ENCODE measurements at regions not wholly inside any gene's neighbourhood (a gene's known extent, or its start where the extent isn't known, plus 50 kb on each side); places are given as distances from the start of the nearest gene placed in this dataset.

DNA sequence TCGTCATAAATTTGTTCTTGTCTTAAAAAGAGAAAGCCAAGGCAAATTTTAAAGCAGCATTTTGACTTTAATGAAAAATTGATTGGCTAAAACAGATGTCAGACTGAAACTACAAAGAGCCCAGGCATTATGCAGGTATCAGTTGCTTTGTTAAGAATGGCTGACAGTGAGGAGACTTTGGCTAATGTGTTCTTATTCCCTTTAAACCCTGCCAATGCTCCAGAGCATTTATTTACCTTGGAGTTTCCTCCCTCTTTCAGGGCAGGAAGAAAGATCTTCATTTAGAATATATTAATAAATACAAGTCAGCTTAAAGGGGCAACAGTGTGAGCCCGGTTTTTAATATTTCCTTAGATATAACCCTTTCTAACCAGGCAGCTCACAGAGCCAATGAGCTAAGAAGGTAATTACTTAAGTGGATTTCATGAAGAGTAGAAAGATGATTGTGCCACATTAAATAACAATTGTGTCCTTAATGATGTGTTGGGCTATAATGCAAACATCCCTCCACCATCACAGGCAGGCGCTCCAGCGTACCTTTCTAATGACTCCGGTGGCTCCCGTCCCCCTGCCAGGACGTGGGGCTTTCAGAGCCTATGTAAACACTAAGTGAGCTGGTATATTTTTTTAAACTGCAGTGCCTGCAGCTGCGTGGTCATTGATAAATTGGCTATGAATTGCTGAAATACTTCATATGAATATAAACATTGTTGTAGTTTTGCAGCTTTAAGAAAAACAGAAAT, 349.4 kb upstream of the POU3F3 start:
- intact Hi-C loops (cut with micrococcal nuclease) = no loop called here

GRCh38 chr2:104518256-104518655, 335.7 kb upstream of the POU3F3 start:
- intact Hi-C loops (cut with micrococcal nuclease) = no loop called here

- intact Hi-C loops (cut with micrococcal nuclease) = no loop called here
Measured at GRCh38 chr2:104521247-104521646, 332.7 kb upstream of the POU3F3 start.

DNA sequence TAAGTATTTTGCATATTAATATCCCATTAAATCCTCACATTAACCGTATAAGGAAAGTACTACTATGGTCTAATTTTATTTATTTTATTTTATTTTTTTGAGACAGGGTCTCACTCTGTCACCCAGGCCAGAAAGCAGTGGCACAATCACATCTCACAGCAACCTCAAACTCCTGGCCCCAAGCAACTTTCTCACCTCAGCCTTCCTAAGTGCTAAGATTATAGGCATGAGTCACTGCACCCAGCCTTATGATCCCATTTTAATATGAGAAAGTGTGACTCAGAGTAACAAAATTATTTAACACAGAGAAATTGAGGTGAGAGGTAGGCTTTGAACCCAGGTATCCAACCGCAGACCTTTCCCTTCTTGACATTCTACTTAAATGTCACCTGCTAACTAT, 330.0 kb upstream of the POU3F3 start:
- intact Hi-C loops (cut with micrococcal nuclease) = no loop called here

- intact Hi-C loops (cut with micrococcal nuclease) = no loop called here
Measured at GRCh38 chr2:104528101-104528500, 325.8 kb upstream of the POU3F3 start.

DNA sequence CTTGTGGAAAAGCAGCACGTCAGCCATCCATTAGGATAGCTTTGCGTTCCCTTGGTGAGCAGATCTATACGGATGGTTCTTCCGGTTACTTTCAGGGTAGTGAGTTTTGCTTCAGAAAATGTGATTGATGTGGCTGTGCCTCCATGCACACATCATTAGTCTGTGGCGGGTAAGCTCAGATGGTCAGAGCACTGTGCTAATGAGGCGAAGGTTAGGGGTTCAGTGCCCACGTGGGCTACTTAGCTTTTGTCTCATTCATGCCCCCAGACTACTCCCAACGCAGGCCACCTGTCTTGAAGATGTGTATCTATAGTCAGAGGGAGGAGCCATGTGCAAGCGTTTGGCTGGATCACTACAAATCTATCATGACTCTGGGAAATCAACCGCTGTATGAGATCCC, 322.8 kb upstream of the POU3F3 start:
- intact Hi-C loops (cut with micrococcal nuclease) = no loop called here

- intact Hi-C loops (cut with micrococcal nuclease) = no loop called here
Measured at GRCh38 chr2:104537116-104537515, 316.8 kb upstream of the POU3F3 start.

GRCh38 chr2:104538077-104538476, 315.8 kb upstream of the POU3F3 start:
- intact Hi-C loops (cut with micrococcal nuclease) = no loop called here

DNA sequence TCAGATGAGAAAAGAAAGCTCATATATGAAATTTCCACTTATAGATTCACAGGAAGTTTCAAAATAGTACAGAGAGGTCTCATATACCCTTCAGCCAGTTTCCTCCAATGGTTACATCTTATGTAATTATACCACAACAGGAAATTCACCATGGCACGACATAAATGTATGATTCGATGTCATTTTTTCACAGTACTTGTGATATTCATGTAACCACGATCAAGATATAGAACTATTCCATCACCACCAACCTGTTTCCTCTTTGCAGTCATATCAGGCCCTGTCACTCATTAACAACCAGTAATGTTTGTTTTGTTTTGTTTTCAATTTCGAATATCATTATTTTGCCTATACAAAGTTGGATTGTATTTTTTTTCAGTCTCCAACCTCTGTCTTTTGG, 314.3 kb upstream of the POU3F3 start:
- intact Hi-C loops (cut with micrococcal nuclease) = no loop called here

DNA sequence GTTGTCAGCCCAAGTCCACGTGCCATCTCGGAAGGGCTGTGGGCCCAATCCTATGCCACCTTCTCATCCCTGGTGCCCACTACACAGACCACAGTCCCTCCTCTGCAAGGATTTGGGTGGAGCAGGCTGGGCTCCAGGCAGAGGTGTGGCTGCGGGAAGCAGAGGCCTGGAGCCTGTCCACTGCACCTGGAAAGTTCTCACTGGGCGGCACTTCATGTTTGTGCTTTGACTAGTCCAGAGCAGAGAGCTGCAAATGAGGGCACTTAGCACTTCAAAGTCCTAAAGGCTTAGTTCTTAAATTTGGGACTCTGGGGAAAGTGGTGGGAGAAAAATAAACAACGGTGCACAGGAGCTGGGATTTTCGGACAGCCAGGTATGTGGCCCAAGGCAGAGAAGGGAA, 308.9 kb upstream of the POU3F3 start:
- intact Hi-C loops (cut with micrococcal nuclease) = no loop called here

DNA sequence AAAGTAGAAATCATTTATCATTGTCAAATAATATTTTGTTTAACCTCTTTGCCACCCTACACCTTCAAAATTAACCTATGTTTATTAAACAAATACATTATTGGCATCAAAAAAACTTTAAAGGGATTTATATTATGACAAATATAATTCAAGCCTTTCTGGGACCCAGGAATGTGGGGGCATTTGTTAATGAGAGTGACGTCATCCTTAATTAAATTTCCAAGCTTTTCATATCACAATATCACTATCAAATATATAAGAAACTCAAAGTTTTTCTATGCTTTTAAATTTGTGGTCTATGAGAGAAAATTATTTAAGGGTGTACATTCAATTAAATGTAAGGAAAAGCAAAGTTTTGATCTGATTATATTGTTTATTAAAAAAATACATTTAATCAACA, 307.4 kb upstream of the POU3F3 start:
- intact Hi-C loops (cut with micrococcal nuclease) = no loop called here

DNA sequence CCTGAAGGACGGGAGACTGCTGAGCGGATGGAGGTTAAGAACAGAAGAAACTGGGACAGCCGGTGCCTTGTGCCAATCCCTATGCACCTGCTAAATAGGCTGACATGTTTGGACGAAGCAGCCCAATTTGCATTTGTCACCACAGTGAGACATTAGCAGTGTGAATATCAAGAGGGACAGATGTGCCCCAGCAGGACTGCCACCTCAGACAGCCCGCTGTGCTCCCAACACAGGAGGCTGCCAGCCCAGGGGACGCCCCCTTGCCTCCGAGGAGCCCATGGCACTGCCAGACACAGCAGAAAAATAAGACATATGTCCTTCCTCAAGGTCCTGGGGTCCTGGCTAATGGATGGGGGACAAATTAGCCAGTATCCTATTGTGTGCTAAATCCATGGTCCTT, 306.7 kb upstream of the POU3F3 start:
- intact Hi-C loops (cut with micrococcal nuclease) = no loop called here

- intact Hi-C loops (cut with micrococcal nuclease) = no loop called here
Measured at GRCh38 chr2:104561251-104561650, 292.7 kb upstream of the POU3F3 start.

GRCh38 chr2:104562537-104562936, 291.4 kb upstream of the POU3F3 start:
- intact Hi-C loops (cut with micrococcal nuclease) = no loop called here

- intact Hi-C loops (cut with micrococcal nuclease) = no loop called here
Measured at GRCh38 chr2:104563398-104563996, 290.4 kb upstream of the POU3F3 start.

DNA sequence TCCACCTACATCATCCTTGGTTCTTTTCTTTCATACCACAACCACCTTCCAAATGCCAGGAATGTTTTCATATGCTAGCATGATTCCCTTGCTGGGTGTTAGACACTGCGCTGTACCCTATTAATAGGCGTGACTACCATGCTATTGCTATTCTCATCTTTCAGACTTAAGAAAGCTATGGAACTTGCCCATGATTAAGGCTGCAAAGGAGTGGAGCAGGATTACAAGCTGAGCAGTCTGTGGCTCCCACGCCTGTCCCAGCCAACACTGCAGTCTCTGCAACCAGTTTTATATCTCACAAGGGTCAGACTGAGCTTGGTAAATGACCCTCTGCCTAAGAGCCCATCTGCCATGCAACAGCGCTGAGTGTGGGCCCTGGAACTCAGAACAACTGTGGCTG, 285.7 kb upstream of the POU3F3 start:
- intact Hi-C loops (cut with micrococcal nuclease) = no loop called here

- intact Hi-C loops (cut with micrococcal nuclease) = no loop called here
Measured at GRCh38 chr2:104570259-104570658, 283.7 kb upstream of the POU3F3 start.

- intact Hi-C loops (cut with micrococcal nuclease) = no loop called here
Measured at GRCh38 chr2:104572834-104573233, 281.1 kb upstream of the POU3F3 start.

GRCh38 chr2:104574367-104574766, 279.5 kb upstream of the POU3F3 start:
- intact Hi-C loops (cut with micrococcal nuclease) = no loop called here

- intact Hi-C loops (cut with micrococcal nuclease) = no loop called here
Measured at GRCh38 chr2:104577143-104577542, 276.8 kb upstream of the POU3F3 start.

DNA sequence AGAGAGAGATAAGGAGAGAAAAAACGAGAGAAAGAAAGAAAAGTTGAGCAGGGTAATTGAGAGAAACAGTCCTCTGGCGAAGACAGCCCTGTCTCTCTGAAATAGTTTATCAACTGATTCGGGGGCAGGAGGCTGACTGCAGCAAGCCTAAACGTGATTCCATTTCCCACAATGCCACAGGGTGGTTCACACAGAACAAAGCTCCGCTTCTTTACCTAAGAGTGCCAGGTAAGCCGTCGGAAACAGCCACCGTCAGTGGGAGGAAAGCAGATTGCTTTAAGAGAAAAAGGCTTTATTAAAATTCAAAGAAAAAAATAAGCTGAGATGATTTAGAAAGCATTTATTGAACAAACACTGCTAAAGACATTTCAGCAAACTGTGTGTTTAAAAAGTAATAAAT, 271.4 kb upstream of the POU3F3 start:
- intact Hi-C loops (cut with micrococcal nuclease) = no loop called here

GRCh38 chr2:104583811-104584210, 270.1 kb upstream of the POU3F3 start:
- intact Hi-C loops (cut with micrococcal nuclease) = no loop called here

- intact Hi-C loops (cut with micrococcal nuclease) = no loop called here
Measured at GRCh38 chr2:104584393-104584792, 269.5 kb upstream of the POU3F3 start.
